ENCODE measurements at regions not wholly inside any gene's neighbourhood (a gene's known extent, or its start where the extent isn't known, plus 50 kb on each side); places are given as distances from the start of the nearest gene placed in this dataset.
"Not testable (repeated sequence)": the region's sequence is repeated elsewhere in the genome, so short reads cannot be mapped to it uniquely, and the experiment has no call there.

GRCh38 chr2:43075811-43076585 is 150.4 kb downstream of the ZFP36L2 start:
- no peak for FAIRE-seq
- no peak for DNase-seq (ENCODE audit: low spot score in 2 of 2)

DNA sequence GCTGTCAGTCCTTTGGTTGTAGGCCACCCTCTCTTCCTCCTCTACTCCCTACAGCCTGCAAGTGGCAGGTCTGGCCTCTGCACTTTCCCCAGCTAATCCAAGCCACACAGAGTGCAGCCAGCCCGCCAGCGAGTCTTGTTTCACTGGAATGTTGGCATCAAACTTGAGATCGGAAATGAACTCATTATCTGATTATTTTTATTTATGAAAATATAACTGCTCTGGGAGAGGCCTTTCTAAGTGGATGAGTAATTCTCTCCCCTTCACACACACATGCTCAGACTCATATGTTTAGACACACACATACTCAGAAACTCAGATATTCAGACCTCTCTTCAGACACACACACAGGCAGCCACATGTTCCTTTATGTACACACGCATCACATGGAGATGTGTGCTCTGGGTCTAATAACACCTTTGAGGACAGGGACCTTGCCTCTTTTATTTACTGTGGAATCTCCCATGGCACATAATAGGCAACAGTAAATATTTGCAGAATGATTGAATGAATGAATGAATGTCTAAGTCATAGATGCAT is 151.3 kb downstream of the ZFP36L2 start:
- DNase-seq (ENCODE audit: low spot score in 2 of 2): peak in 1 of 2 donors; percentile 46
- FAIRE-seq: no peak

DNA sequence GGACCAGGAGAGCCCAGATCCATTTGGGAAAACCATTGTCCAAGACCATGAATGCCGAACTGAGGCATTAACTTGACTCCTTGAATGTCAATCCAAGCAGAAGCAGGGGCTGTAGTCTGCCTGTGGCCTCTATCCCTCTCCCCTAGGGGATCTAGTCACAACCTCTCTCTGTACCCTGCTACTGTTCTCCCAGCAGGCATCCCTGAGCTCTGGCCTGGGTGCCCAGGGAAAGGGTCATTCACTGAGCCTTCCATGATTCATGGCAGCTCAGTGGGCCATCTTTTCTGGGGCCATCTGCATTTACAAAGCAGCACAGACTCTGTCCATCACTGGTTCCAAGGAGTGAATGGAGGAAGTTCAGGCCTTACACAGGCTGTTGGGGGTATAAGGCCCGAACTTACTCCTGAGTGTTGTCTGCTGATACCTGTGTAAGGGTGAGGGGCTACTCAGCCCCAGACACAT is 151.8 kb downstream of the ZFP36L2 start:
- DNase-seq (ENCODE audit: low spot score in 2 of 2): no peak
- no peak for FAIRE-seq

- DNase-seq (ENCODE audit: low spot score in 2 of 2) (no peak), FAIRE-seq (no peak)
These were observed 152.4 kb downstream of the ZFP36L2 start for GRCh38 chr2:43074052-43074451.

DNA sequence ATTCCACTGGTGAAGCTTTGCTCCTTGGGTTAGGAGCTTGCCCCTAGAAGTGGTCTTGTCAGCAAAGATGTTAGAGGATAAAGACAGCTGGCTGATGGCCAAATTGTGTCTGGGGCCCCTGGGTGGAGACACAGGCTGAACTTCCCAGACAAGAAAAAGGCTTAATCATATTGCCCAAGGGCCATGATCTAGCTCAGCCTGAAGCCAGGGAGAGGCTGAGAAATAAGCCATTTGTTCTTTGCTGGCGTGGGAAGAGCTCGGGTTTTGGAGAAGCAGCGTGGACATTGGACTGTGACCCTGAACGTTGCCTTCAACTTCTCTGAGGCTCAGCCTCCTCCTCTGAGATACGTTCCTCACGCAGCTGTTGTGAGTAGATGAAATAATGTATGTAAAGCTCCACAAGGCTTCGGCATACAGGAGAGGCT is 153.0 kb downstream of the ZFP36L2 start:
- no peak for FAIRE-seq
- DNase-seq (ENCODE audit: low spot score in 2 of 2): no peak

GRCh38 chr2:43071599-43072550 is 154.5 kb downstream of the ZFP36L2 start:
- no peak for FAIRE-seq
- no peak for DNase-seq (ENCODE audit: low spot score in 2 of 2)

DNA sequence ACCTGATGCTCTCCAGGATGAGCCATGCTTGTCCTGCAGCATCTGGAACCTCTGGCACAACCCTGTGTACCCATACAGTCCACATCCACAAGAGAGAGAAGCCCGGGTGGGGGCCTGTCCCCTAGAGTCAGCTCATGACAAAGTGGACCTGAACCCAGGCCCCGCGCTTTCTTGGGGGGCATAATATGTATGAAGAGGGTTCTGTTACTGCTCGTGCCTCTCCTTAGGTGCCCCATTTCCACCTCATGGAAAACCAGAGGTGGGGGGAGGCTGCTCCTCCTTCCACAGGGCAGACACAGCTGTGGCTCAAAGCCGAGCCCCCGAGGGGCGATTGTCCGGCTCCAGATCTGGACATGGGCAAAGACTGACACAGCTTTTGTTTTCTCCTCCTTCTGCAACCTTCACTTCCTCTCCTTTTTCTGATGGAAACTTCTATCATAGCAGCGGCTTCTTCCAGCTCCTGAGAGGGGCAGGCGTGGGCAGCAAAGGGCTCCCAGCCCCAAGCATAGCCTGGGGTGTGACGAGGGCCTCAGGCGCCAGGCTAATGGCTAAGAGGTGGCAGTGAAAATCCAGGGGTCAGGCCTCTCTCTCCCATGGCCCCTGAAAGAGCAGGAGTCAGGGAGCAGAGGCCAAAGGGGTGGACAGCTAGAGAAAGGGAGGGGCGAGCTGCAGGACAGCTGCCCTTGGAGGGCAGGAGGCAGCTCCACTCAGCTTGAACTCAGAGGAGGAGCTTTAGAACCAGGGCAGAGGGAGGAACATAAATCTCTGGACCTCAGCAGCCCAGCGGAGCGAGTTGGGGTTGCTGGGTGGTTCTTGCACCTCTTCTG is 155.5 kb downstream of the ZFP36L2 start:
- FAIRE-seq (no peak), DNase-seq (ENCODE audit: low spot score in 2 of 2) (no peak)

- DNase-seq (ENCODE audit: low spot score in 2 of 2): peak in 1 of 2 donors; percentile 55
- no peak for FAIRE-seq
These were observed 156.4 kb downstream of the ZFP36L2 start for GRCh38 chr2:43070030-43070429.

GRCh38 chr2:43068631-43069517 is 157.5 kb downstream of the ZFP36L2 start:
- no peak for DNase-seq (ENCODE audit: low spot score in 2 of 2)
- FAIRE-seq: no peak

- DNase-seq (ENCODE audit: low spot score in 2 of 2) (no peak), FAIRE-seq (no peak)
These were observed 158.3 kb downstream of the ZFP36L2 start for GRCh38 chr2:43068041-43068533.

- FAIRE-seq (no peak), DNase-seq (ENCODE audit: low spot score in 2 of 2) (no peak)
These were observed 159.0 kb downstream of the ZFP36L2 start for GRCh38 chr2:43067254-43068040.

DNA sequence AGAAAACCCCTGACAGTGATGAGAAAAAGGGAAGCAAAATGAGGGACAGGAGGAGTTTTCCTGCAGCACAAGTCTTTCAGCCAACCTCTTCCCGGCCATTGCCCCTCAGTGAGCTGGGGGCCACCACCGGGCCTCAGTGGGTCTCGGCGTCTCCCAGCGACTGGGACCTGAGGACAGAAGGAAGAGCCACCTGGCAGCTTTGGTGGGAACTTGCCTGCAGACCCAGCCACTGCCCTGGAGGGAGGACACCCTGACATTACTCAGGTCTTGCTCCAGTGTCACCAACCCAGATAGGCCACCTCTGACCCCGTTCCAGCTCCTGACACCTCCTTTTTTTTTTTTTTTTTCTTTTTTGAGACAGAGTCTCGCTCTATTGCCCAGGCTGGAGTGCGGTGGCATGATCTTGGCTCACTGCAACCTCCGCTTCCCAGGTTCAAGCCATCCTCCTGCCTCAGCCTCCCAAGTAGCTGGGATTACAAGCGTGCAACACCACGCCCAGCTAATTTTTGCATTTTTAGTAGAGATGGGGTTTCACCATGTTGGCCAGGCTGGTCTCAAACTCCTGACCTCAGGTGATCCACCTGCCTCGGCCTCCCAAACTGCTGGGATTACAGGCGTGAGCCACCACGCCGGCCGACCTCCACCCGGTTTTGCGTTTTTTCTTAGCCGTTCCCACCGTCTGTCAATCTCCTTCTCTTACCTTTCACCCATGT is 159.7 kb downstream of the ZFP36L2 start:
- not testable (repeated sequence) for FAIRE-seq; DNase-seq (ENCODE audit: low spot score in 2 of 2)

DNA sequence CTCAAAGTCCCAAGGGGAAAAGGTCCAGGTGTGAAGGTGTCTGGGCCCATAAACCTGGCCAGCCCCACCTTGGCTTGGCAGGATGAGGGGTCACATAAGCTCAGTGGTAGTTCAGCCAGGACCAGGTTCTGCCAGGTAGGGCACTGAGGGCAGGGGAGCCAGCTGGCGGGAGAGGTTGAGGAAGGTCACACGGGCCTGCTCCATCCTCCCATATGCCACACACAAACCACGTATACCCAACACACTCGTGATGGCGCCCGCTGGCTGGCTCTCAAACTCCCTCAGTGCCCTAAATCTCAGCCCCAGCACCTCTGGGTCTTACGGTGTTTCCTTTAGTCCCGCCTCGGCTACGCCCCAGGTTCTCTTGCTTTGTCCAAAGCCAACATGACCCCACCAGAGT is 160.5 kb downstream of the ZFP36L2 start:
- no peak for DNase-seq (ENCODE audit: low spot score in 2 of 2)
- no peak for FAIRE-seq

DNA sequence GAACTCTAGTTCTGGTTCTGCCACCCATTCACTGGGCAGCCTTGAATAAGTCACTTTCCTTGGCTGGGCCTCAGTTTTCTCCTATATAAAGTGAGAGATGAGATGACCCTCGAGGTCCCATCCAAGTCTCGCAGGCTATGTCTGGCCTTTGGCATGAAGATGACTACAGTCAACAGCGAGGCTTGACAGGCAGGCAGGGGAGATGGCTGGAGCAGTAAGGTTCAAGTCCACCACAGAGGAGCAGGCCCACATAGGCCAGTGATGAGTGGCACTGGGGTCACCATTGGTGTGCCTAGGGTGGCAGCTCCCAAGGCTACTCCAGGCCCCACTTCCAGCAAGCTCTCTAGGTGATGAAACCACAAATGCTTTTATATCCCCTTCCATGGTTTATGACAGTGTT is 161.4 kb downstream of the ZFP36L2 start:
- DNase-seq (ENCODE audit: low spot score in 2 of 2) (no peak), FAIRE-seq (no peak)

- DNase-seq (ENCODE audit: low spot score in 2 of 2); FAIRE-seq: not testable (repeated sequence)
These were observed 163.3 kb downstream of the ZFP36L2 start for GRCh38 chr2:43063096-43063495.

- DNase-seq (ENCODE audit: low spot score in 2 of 2) (no peak), FAIRE-seq (no peak)
These were observed 164.3 kb downstream of the ZFP36L2 start for GRCh38 chr2:43062058-43062457.

GRCh38 chr2:43060390-43061016 is 165.9 kb downstream of the ZFP36L2 start:
- FAIRE-seq (no peak), DNase-seq (ENCODE audit: low spot score in 2 of 2) (no peak)

Measured in frontal cortex (tissue), 3 donors.